A549 (cell line): ENCODE measurements at regions not wholly inside any gene's neighbourhood (a gene's known extent, or its start where the extent isn't known, plus 50 kb on each side); places are given as distances from the start of the nearest gene placed in this dataset.

Source experiments
- CEBPB ChIP-seq, 2 experiments: fragments of >200 bp in 1 of 2; sonication (Bioruptor Twin) in 1 of 2; formaldehyde crosslinking in 1 of 2; IDR thresholded peaks; 2 replicates each; pipeline ENCODE4 v1.6.1; 2012 to 2016
- EHF ChIP-seq: fragments of 250-450 bp; sonication (Bioruptor Pico); IDR thresholded peaks from 2 replicates; pipeline ENCODE4 v1.5.0; 2020; ENCODE audit warnings: mild to moderate bottlenecking
- EP300 ChIP-seq, 2 experiments: fragments of >200 bp; sonication (Bioruptor Twin); formaldehyde crosslinking; IDR thresholded peaks; 2 replicates in 1 of 2; 3 replicates in 1 of 2; pipeline ENCODE4 v1.6.1; 2016 to 2017
- MYC ChIP-seq: IDR thresholded peaks from 2 replicates; pipeline ENCODE4 v1.6.1; 2012; ENCODE audit warnings: mild to moderate bottlenecking, inconsistent platforms, low read length, improper control_type of control experiment, borderline replicate concordance
- POLR2A ChIP-seq: IDR thresholded peaks from 2 replicates; pipeline ENCODE4 v1.6.1; 2012; ENCODE audit warnings: mild to moderate bottlenecking, low read length
- RAD21 ChIP-seq, 2 experiments: fragments of >200 bp in 1 of 2; sonication (Bioruptor Twin) in 1 of 2; formaldehyde crosslinking in 1 of 2; IDR thresholded peaks in 1 of 2; conservative IDR thresholded peaks in 1 of 2; 2 replicates in 1 of 2; 3 replicates in 1 of 2; pipeline ENCODE4 v1.6.1; 2012 to 2018; ENCODE audit warnings: inconsistent platforms in 1 of 2
- SREBF2 ChIP-seq: fragments of 450-650 bp; IDR thresholded peaks from 2 replicates; pipeline ENCODE4 v1.6.1; 2014; ENCODE audit warnings: mild to moderate bottlenecking, moderate library complexity
- TFCP2L1 ChIP-seq: fragments of 250-450 bp; sonication (Bioruptor Pico); IDR thresholded peaks from 2 replicates; pipeline ENCODE4 v1.5.0; 2021; ENCODE audit warnings: mild to moderate bottlenecking
- TF ChIP-seq, protein P1 (sequence below): fragments of >200 bp; sonication (Bioruptor Twin); formaldehyde crosslinking; IDR thresholded peaks from 3 replicates; pipeline ENCODE4 v1.5.1; 2016

DNA sequence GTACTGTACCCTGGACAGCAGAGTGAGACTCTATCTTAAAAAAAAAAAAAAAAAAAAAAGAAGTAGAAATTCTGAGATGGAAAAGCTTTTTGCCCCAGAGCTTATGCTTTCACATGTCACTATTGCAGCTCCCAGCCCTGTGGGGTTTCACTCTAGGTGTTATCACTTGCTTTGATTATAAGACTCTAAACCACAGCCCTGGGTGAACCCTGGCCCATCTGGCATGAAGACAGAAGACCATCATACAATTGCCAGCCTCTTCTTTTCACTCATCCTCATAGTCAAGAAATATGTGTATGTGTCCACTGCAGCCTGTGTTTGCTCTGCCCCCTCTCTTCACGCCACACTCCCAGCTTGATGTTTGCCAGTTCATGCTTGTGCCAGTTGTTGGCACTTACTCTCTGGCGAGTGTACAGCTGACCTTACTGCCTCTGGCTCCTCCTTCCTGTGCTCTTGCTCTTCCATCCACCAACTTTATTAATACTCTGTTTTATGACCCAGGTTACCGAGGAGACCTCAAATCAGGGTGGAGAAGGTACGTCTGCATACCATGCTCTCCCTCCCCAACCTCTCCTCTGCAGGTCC lies 136.7 kb upstream of the NCK2 start:
- TF ChIP-seq, protein P1, sequence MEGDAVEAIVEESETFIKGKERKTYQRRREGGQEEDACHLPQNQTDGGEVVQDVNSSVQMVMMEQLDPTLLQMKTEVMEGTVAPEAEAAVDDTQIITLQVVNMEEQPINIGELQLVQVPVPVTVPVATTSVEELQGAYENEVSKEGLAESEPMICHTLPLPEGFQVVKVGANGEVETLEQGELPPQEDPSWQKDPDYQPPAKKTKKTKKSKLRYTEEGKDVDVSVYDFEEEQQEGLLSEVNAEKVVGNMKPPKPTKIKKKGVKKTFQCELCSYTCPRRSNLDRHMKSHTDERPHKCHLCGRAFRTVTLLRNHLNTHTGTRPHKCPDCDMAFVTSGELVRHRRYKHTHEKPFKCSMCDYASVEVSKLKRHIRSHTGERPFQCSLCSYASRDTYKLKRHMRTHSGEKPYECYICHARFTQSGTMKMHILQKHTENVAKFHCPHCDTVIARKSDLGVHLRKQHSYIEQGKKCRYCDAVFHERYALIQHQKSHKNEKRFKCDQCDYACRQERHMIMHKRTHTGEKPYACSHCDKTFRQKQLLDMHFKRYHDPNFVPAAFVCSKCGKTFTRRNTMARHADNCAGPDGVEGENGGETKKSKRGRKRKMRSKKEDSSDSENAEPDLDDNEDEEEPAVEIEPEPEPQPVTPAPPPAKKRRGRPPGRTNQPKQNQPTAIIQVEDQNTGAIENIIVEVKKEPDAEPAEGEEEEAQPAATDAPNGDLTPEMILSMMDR = no peak
- TF ChIP-seq POLR2A (no peak), CEBPB (IDR thresholded peaks at IDR 0.05) (no peak), RAD21 (conservative IDR thresholded peaks at IDR 0.05 in 1 of 2, IDR thresholded peaks at IDR 0.05 in 1 of 2) (no peak), SREBF2 (no peak), EHF (CRISPR knock-in tag) (no peak), TFCP2L1 (CRISPR knock-in tag) (no peak), EP300 (IDR thresholded peaks at IDR 0.05) (no peak), MYC (no peak)
